GM18507 (cell line): ENCODE measurements at regions not wholly inside any gene's neighbourhood (a gene's known extent, or its start where the extent isn't known, plus 50 kb on each side); places are given as distances from the start of the nearest gene placed in this dataset.

Experiments
- DNase-seq: peaks from one replicate; pipeline ENCODE4 v3.0.0; 2011; ENCODE audit warnings: low read depth; ENCODE audit not compliant: insufficient read length; ENCODE audit errors: extremely low spot score
- FAIRE-seq: peaks from 2 replicates; lab custom pipeline; 2011; peaks lifted over from hg19 to GRCh38; lab: Jason Lieb, UNC

- DNase-seq (no peak), FAIRE-seq (no peak)
Observed at GRCh38 chr3:180183346-180183745, 146.6 kb upstream of the PEX5L start.

DNA sequence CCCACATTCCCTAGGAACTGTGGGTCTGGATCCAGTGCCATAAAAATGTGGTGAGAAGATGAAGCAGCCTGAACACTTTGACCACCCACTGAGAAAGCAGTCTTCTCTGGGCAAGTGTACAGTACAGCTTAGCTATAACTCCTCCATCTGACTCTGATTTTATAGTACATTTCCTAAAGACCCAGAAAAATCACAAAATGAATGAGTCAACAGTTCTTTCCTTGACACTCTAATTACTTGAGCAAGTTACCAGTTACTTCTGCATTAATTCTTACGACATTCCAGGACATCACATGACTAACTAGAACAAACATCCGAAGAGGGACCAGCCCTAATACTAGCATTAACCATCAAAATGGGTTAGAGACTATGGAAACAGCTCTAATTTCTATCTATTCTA, 148.1 kb upstream of the PEX5L start:
- FAIRE-seq (no peak), DNase-seq (no peak)

DNA sequence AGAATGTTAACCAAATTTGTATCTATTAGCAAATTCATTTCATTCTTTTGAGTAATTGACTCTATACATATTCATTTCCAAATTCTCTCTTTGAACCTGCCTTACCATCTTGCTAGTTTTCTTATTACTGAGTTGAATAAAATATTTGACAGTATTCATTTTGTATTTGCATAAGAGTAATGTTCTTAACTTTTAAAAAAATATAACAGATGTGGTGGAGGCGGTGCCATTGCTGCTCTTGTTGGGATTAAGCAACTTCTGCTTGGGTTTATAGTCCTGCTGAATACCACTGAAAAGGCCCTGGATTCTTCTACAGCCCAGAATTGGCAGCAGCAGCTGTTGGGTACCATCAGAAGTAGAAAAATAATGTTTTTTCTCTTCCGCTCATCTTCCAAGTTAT, 148.9 kb upstream of the PEX5L start:
- FAIRE-seq (no peak), DNase-seq (no peak)

DNA sequence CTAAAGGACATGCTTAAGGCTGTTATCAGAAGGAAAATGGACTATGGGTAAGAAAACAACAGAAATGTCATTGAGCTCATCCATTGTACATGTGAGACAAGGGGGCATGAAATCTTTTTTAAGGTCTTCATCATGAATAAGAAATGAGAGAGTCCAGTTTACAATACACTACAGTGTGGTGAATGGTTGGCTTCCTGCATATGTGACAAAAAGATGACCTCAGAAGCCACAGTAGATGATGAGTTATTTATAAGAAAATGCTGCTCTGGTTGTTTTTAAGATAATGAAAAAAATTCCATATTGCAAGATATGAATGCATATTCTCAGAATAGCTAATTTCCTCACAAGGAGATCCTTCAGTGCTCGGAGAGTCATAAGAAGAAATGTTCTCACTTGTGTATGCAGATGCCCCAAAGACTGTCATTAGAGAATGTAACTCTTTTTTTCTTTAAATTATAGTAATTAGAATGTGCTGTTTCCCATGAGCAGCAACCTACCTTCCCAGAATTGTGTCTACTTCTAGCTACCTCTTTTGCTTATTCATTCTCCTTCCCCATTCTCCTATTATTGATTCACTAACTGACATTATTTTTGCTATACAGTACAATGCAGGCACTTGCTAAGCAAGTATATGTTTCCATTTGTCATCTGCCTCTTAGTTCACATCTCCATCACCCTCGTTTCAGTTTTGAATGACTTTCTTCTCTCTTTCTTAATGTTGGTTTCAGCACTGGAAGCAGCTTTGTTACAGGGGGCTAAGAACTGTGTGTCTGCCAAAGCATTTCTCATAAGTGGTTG, 152.0 kb upstream of the PEX5L start:
- peak; percentile 55 for FAIRE-seq
- DNase-seq, result no peak

DNA sequence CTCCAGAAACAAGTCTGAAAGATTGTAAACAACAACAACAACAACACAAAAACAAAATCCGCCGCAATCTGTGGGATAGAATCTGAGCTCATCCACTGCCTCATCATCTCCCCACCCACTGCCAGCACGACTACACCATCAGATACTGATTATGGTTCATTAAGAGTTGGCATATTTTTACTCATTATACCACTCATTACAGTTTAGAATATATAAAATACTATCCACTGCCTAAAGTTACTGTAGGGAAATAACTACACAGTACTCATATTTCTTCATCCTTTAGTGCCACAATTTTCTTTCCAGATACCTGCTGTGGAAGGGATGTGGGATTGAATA, 152.5 kb upstream of the PEX5L start:
- DNase-seq, result no peak
- FAIRE-seq, result no peak

DNA sequence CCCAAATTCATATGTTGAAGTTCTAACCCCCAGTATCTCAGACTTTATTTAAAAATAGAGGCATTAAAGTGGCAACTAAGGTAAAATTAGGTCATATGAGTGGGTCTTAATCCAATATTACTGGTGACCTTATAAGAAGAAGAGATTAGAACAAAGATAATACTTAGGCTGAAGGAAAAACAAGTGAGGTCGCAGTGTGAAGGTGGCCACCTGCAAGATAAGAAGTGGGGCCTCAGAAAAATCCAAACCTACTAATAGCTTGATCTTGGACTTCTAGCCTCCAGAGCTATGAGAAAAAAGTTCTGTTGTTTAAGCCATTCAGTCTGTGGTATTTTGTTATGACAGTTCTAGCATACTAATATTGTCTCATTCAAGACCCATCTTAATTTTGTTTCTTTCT, 159.9 kb upstream of the PEX5L start:
- FAIRE-seq, result no peak
- no peak for DNase-seq

DNA sequence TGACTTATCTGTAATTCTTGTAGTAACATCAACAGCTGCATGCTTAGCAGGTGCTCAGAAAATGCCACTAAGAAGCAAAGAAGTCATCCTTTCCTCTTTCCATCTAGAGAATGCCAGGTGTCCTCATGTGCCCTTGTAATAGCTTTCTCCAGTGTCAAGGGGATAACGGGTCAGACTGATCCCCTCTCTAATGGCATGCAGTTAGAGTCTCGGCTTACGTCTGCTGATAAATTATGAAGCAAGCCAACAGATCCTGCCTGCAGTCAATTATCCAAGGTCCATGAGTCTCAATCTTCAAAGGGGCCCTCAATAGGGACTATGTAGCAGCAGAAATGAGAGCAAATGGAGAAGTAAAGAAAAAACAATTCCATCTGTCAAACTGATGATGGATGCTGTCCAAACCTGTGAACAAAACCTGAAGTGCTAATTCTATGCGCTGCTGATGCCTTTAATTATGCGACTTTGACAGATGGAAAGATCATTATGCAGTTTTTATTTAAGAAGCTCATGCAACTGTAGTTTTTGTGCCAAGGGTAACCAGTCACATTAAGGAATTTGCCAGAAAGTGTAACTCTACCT, 162.8 kb upstream of the PEX5L start:
- no peak for FAIRE-seq
- DNase-seq, result no peak

DNA sequence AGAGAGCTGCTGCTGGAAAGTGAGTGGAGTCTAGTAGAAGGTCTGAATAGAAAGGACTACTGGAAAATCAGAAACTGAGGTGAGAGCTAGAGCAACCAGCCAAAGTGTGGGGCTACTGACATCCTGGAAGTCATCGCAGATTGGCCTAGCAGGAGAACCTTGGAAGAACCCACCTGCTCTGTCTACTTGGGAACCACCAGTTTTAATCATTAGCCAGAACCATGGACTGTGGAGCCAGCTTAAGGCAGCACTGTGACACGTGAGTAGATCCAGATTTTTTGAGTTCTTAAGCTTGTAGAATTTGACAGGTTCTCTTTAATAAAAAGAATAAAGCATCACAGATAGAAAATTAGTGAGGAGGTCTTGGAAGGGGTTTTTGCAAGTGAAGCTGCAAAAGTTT, 179.1 kb upstream of the PEX5L start:
- no peak for FAIRE-seq
- no peak for DNase-seq

DNA sequence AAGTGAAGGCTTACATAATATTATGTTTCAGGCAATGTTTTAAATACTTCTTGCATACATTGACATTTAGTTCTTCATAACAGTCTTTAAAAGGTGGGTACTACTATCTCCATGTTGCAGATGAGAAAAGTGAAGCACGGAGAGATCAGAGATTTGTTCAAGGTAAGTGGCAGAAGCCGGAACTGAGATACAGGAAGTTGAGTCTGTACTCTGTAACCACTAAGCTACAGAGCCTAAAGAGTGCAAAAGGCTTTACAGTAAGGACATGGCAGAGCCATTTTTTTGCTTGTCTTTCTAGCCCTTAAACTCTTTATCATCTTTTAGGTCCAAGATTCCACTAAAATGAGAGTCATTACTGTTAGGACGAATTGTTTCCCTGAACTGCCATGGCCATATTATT, 186.5 kb upstream of the PEX5L start:
- DNase-seq (no peak), FAIRE-seq (no peak)

- FAIRE-seq (no peak), DNase-seq (no peak)
Observed at GRCh38 chr3:180229113-180229512, 192.4 kb upstream of the PEX5L start.

DNA sequence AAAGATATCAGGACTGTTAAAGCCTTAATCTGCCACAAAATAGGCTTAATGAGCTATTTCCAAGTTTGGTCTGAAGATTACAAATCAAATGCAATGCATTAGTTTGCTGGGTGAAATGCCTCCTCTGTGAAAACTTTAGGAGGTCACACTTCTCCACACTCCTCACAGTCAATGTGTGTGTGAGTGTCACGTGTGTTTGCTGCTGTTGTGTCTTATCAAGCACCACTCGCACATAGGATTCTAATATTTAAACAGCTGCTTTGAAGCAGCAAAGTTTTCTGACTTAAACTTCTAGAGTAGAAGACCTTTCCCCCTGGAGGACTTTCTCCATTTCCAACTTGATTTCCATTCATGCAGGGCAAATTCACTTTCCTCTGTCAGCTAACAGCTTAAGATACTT, 203.2 kb upstream of the PEX5L start:
- no peak for FAIRE-seq
- DNase-seq, result no peak

DNA sequence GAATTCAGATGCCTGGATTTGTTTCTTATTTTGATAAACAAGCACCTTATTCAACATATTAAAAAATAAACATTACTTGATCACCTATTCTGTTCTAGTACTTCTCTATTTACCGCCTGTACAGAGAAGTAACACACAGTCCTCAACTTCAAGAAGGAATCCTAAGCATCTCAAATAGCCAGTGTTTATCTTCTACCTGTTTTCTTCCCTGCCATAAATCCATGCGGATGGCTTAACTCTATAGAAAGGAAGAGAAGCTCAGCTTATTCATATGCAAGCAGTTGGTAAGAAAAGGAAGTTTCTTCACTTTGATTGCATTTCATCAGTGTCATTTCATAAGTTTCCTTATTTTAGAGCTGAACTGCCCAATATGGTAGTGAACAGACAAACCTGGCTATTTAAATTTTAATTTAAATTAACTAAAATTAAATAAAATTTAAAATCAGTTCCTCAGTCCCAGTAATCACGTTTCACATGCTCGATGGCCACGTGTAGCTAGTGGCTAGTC, 210.0 kb upstream of the PEX5L start:
- FAIRE-seq (no peak), DNase-seq (no peak)

DNA sequence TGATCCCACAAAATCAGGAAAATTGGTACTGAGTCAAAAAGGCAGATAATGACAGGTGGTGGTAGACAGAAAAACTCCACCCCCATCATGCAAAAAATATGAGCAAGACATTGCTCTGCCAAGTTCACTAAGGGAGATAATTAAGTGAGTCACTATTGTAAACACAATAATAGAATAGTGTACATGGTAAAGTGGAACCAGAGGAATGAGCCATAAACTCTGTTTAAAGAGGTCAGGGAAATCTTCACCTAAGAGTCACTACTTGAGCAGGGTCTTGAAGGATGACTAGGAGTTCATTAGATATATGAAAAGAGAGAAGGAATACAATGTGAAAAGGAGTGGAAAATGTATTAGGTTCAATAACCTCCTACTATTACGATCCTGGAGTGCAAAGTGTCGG, 213.4 kb upstream of the PEX5L start:
- DNase-seq, result no peak

GRCh38 chr3:180252683-180253082, 215.9 kb upstream of the PEX5L start:
- no peak for DNase-seq
- no peak for FAIRE-seq

More for the DNA sequence above, 213.4 kb upstream of the PEX5L start:
- FAIRE-seq, result no peak

GRCh38 chr3:180253283-180253682, 216.5 kb upstream of the PEX5L start:
- DNase-seq (no peak), FAIRE-seq (no peak)

DNA sequence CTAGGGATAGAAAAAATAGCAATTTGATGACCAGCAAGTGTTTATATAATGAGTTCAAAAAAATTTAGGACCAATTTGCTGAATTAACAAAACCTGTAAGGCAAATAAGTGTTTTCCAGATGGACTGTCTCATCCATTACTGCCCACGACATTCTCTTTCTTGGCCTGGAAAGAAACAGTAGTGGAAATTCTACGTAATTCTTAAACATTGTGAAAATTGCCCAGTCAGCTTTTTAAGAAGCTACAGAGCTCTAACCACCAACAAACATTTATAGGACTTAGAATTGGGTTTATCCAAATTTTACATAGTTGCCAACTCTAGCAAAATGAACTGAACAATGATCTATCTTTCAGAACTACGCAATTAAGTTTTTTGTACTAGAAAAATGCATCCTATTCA, 227.7 kb upstream of the PEX5L start:
- DNase-seq (no peak), FAIRE-seq (no peak)

DNA sequence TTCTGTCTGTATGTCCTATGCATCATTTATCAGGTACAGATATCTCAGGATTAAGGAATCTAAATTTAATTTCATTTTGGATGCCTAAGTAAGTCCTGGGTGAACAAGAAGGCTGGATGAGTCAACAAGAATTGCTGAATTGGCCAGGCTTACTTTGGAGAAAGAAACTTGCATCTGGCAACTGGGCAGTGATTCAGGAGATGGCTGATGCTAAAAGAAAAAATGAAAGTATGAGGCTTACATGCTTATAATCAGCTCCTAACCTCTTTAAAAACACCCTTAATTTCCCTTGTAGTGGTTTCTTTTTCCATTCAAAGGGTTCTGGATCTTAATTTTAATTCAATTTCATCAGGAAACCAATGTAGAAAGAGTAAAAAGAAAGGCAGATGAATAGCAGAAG, 228.8 kb upstream of the PEX5L start:
- DNase-seq, result no peak
- FAIRE-seq, result no peak

DNA sequence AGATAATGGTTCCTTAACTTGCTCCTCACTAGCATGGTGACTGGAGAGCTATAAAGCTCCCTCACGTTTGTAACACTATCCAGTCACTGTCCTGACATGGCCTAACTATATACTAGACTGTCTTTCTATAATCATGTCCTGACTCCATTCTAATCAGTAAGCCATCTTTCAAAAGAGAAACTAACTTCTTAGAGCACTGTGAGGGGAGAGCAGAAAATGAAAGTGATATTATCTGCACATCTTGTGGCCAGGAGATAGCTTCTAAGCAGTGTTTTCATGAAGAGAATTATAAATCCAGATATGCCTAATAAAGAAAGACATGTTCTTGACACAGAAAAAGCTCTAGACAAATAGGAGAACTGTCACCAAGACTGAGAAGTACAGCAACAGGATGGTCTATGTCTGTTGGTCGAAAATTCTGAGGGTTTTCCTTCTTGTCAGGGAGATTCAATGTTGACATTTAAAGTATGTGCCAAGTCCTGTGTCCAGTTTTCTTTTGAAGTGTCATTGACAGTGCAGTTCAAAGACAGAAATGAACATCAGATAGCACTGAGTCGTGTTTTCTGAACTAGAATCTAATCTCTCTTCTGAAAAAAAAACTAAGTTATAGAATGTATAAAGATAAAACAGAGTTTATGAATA, 230.6 kb upstream of the PEX5L start:
- FAIRE-seq (peak; percentile 96), DNase-seq (peak; percentile 17)

GRCh38 chr3:180274536-180274935, 237.8 kb upstream of the PEX5L start:
- FAIRE-seq, result no peak
- no peak for DNase-seq

GRCh38 chr3:180275176-180275575, 238.4 kb upstream of the PEX5L start:
- FAIRE-seq, result no peak
- DNase-seq, result no peak

DNA sequence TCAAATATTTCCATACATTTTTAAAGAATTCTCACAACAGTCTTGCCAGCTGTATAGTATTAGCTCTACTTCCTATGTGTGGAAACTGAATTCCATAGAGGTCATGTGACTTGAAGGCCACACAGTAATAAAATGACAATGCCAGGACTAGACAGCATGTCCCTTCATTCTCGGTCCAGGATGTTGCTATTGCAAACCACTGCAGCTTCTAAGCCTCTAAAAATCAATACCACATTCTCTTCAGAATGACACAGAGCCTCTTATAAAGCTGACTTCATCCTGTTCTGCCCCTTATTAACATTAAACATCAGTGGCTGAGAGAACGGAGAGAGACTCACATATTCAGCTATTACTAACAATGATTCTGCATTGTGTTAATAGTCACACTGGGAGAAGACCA, 240.3 kb upstream of the PEX5L start:
- DNase-seq, result no peak
- FAIRE-seq, result no peak
